GM06990 (cell line): ENCODE measurements at regions not wholly inside any gene's neighbourhood (a gene's known extent, or its start where the extent isn't known, plus 50 kb on each side); places are given as distances from the start of the nearest gene placed in this dataset.

Source experiments
- DNase-seq: peaks from one replicate; pipeline ENCODE4 v3.0.0-alpha.2; 2011; ENCODE audit not compliant: insufficient read length; ENCODE audit errors: extremely low read depth
- H3K27me3 ChIP-seq: replicated peaks from 2 replicates; pipeline ENCODE4 v1.6.0; 2011; ENCODE audit warnings: low read length; ENCODE audit not compliant: control insufficient read depth, insufficient read depth
- H3K36me3 ChIP-seq: 2 replicates; pipeline ENCODE4 v1.5.1; 2011; ENCODE audit warnings: low read length; ENCODE audit not compliant: control insufficient read depth, insufficient read depth
- H3K4me3 ChIP-seq: replicated peaks from 2 replicates; pipeline ENCODE4 v1.5.1; 2011; ENCODE audit warnings: low read depth, mild to moderate bottlenecking, control low read depth, low read length
- CTCF ChIP-seq: IDR thresholded peaks from 2 replicates; pipeline ENCODE4 v1.5.1; 2011; ENCODE audit warnings: low read length, control low read depth, mild to moderate bottlenecking, inconsistent platforms; ENCODE audit not compliant: insufficient read depth, poor library complexity, severe bottlenecking

GRCh38 chr18:11310476-11311086 is 161.2 kb upstream of the PIEZO2 start:
- peak; percentile 90 for TF ChIP-seq CTCF
- peak; percentile 24 for DNase-seq
- H3K4me3 ChIP-seq: no peak overlapping the region
- no peaks in the 10 kb centered on the region for H3K27me3 ChIP-seq
- H3K36me3 ChIP-seq: no peaks in the 10 kb centered on the region

- H3K27me3 ChIP-seq: no peaks in the 10 kb centered on the region
- TF ChIP-seq CTCF: peak; percentile 54
- no peak for DNase-seq
- H3K36me3 ChIP-seq: no peaks in the 10 kb centered on the region
- H3K4me3 ChIP-seq: no peak overlapping the region
Observed at GRCh38 chr18:11309172-11309571, 159.8 kb upstream of the PIEZO2 start.

GRCh38 chr18:11308499-11308898 is 159.1 kb upstream of the PIEZO2 start:
- no peak for TF ChIP-seq CTCF
- Histone ChIP-seq H3K36me3 (no peaks in the 10 kb centered on the region), H3K4me3 (no peak overlapping the region), H3K27me3 (no peaks in the 10 kb centered on the region)
- no peak for DNase-seq

GRCh38 chr18:11307716-11308115 is 158.3 kb upstream of the PIEZO2 start:
- TF ChIP-seq CTCF: no peak
- no peak overlapping the region for H3K4me3 ChIP-seq
- DNase-seq: no peak
- no peaks in the 10 kb centered on the region for H3K36me3 ChIP-seq
- H3K27me3 ChIP-seq: no peaks in the 10 kb centered on the region

- H3K36me3 ChIP-seq: no peaks in the 10 kb centered on the region
- H3K27me3 ChIP-seq: no peaks in the 10 kb centered on the region
- no peak for TF ChIP-seq CTCF
- DNase-seq: no peak
- no peak overlapping the region for H3K4me3 ChIP-seq
Observed at GRCh38 chr18:11305507-11305906, 156.1 kb upstream of the PIEZO2 start.

GRCh38 chr18:11304928-11305327 is 155.6 kb upstream of the PIEZO2 start:
- no peak overlapping the region for H3K4me3 ChIP-seq
- no peak for DNase-seq
- no peak for TF ChIP-seq CTCF
- H3K27me3 ChIP-seq: no peaks in the 10 kb centered on the region
- no peaks in the 10 kb centered on the region for H3K36me3 ChIP-seq
